ENCODE measurements at regions not wholly inside any gene's neighbourhood (a gene's known extent, or its start where the extent isn't known, plus 50 kb on each side); places are given as distances from the start of the nearest gene placed in this dataset.
"Not testable (repeated sequence)": the region's sequence is repeated elsewhere in the genome, so short reads cannot be mapped to it uniquely, and the experiment has no call there.

DNA sequence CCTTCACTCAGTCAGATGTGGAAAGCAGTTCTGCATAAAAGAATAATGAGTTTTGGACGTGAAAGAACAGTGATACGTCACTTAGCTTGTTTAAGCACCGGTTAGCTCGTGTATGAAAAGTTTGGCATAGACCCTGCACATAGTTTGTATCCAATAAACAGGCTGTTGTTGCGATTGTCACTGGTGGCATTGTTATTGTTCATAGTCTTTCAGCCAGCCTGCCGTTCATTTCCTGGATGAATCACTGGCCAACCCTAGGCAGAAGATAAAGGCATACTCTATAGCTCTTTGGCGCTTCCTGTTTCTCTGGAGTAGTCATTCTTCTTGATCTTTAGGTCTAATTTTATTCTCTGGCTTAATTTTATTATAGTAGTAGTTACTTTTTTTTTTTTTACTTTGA is 57.8 kb upstream of the ANKRD30A start:
- no peak for DNase-seq (ENCODE audit: low spot score)
- no peak overlapping the region for H3K27ac Mint-ChIP-seq (ENCODE audit: unreplicated experiment)
- no peaks in the 10 kb centered on the region for H3K36me3 Mint-ChIP-seq (ENCODE audit: low read depth, unreplicated experiment)
- TF ChIP-seq, protein P1, sequence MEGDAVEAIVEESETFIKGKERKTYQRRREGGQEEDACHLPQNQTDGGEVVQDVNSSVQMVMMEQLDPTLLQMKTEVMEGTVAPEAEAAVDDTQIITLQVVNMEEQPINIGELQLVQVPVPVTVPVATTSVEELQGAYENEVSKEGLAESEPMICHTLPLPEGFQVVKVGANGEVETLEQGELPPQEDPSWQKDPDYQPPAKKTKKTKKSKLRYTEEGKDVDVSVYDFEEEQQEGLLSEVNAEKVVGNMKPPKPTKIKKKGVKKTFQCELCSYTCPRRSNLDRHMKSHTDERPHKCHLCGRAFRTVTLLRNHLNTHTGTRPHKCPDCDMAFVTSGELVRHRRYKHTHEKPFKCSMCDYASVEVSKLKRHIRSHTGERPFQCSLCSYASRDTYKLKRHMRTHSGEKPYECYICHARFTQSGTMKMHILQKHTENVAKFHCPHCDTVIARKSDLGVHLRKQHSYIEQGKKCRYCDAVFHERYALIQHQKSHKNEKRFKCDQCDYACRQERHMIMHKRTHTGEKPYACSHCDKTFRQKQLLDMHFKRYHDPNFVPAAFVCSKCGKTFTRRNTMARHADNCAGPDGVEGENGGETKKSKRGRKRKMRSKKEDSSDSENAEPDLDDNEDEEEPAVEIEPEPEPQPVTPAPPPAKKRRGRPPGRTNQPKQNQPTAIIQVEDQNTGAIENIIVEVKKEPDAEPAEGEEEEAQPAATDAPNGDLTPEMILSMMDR (IDR thresholded peaks at IDR 0.05; ENCODE audit: unreplicated experiment), result no peak
- H3K4me3 Mint-ChIP-seq (ENCODE audit: unreplicated experiment), result no peak overlapping the region
- H3K27me3 Mint-ChIP-seq (ENCODE audit: unreplicated experiment), result peaks cover 4% of the 10 kb centered on the region
- H3K9me3 Mint-ChIP-seq (ENCODE audit: unreplicated experiment), result peaks cover 29% of the 10 kb centered on the region
- no peaks in the 10 kb centered on the region for H3K4me1 Mint-ChIP-seq (ENCODE audit: unreplicated experiment)

DNA sequence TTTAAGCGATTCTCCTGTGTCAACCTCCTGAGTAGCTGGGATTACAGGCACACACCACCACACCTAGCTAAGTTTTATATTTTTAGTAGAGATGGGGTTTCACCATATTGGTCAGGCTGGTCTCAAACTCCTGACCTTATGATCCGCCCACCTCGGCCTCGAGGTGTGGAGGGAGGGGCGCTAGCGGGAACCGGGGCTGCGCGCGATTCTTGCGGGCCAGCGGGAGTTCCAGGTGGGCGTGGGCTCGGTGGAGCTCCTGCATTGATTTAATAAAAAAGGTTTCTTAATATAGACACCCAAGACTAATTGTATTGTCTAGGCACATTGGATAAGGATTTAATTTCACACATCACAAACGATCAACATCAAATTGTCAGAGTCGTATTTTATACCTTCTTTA is 63.1 kb upstream of the ANKRD30A start:
- H3K27ac Mint-ChIP-seq (ENCODE audit: unreplicated experiment), result not testable (repeated sequence)

DNA sequence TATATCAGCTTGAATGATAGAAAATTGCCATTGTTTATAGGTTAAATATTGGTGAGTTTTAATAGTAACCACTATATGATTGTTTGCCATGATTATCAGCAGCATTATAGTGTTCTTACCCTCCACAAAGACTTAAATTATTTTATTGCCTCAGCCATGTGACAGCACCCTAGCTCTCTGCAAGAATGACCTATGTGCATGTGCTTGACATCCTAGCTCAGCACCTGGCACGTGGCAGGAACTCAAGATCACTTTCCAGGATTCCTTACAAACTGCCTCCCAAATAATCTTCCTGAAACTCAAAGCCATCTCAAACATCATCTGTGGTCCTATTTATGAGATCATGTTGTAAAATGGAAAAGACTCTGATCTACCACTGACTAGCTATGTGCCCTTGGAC is 68.1 kb upstream of the ANKRD30A start:
- no peaks in the 10 kb centered on the region for H3K27me3 Mint-ChIP-seq (ENCODE audit: unreplicated experiment)
- H3K9me3 Mint-ChIP-seq (ENCODE audit: unreplicated experiment), result peaks cover 28% of the 10 kb centered on the region
- H3K4me3 Mint-ChIP-seq (ENCODE audit: unreplicated experiment), result no peak overlapping the region
- no peaks in the 10 kb centered on the region for H3K36me3 Mint-ChIP-seq (ENCODE audit: low read depth, unreplicated experiment)
- H3K27ac Mint-ChIP-seq (ENCODE audit: unreplicated experiment), result no peak overlapping the region
- TF ChIP-seq, protein P1 (IDR thresholded peaks at IDR 0.05; ENCODE audit: unreplicated experiment), result no peak
- no peak for DNase-seq (ENCODE audit: low spot score)
- no peaks in the 10 kb centered on the region for H3K4me1 Mint-ChIP-seq (ENCODE audit: unreplicated experiment)

More for the DNA sequence above, 63.1 kb upstream of the ANKRD30A start:
- not testable (repeated sequence) for H3K4me1 Mint-ChIP-seq (ENCODE audit: unreplicated experiment); H3K27me3 Mint-ChIP-seq (ENCODE audit: unreplicated experiment); DNase-seq (ENCODE audit: low spot score); H3K36me3 Mint-ChIP-seq (ENCODE audit: low read depth, unreplicated experiment); H3K4me3 Mint-ChIP-seq (ENCODE audit: unreplicated experiment)
- H3K9me3 Mint-ChIP-seq (ENCODE audit: unreplicated experiment), result peaks cover 37% of the 10 kb centered on the region

DNA sequence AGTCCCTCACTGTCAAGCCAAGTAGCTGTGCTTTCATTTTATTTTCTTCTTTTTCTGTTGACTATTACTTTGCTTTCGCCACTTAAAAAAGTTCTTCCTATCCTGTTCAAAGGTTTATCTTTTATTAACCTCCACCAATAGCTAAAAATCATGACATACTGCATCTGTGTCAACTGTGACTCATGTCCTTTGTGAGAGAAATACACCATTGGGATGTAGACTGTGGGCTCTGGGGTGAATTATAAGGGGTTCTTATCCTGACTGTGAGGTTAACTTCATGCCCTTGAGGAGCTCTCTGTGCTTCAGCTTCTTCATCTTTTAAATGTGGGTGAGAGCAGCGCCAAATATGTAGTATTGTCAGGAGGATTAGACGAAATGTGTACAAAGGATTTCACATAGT is 71.9 kb upstream of the ANKRD30A start:
- H3K36me3 Mint-ChIP-seq (ENCODE audit: low read depth, unreplicated experiment), result no peaks in the 10 kb centered on the region
- no peak overlapping the region for H3K27ac Mint-ChIP-seq (ENCODE audit: unreplicated experiment)
- no peaks in the 10 kb centered on the region for H3K4me1 Mint-ChIP-seq (ENCODE audit: unreplicated experiment)
- H3K27me3 Mint-ChIP-seq (ENCODE audit: unreplicated experiment), result no peaks in the 10 kb centered on the region
- peaks cover 29% of the 10 kb centered on the region for H3K9me3 Mint-ChIP-seq (ENCODE audit: unreplicated experiment)
- H3K4me3 Mint-ChIP-seq (ENCODE audit: unreplicated experiment), result no peak overlapping the region
- TF ChIP-seq, protein P1 (IDR thresholded peaks at IDR 0.05; ENCODE audit: unreplicated experiment), result no peak
- DNase-seq (ENCODE audit: low spot score), result no peak

DNA sequence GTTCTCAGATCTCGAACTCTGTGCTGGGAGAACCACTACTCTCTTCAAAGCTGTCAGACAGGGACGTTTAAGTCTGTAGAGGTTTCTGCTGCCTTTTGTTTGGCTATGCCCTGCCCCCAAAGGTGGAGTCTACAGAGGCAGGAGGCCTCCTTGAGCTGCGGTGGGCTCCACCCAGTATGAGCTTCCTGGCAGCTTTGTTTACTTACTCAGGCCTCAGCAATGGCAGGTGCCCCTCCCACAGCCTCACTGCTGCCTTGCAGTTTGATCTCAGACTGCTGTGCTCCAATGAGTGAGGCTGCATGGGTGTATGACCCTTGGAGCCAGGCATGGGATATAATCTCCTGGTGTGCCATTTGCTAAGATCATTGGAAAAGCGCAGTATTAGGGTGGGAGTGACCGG is 75.4 kb upstream of the ANKRD30A start:
- H3K27ac Mint-ChIP-seq (ENCODE audit: unreplicated experiment); H3K27me3 Mint-ChIP-seq (ENCODE audit: unreplicated experiment); H3K4me3 Mint-ChIP-seq (ENCODE audit: unreplicated experiment); DNase-seq (ENCODE audit: low spot score); H3K36me3 Mint-ChIP-seq (ENCODE audit: low read depth, unreplicated experiment); H3K4me1 Mint-ChIP-seq (ENCODE audit: unreplicated experiment): not testable (repeated sequence)
- peaks cover 37% of the 10 kb centered on the region for H3K9me3 Mint-ChIP-seq (ENCODE audit: unreplicated experiment)

DNA sequence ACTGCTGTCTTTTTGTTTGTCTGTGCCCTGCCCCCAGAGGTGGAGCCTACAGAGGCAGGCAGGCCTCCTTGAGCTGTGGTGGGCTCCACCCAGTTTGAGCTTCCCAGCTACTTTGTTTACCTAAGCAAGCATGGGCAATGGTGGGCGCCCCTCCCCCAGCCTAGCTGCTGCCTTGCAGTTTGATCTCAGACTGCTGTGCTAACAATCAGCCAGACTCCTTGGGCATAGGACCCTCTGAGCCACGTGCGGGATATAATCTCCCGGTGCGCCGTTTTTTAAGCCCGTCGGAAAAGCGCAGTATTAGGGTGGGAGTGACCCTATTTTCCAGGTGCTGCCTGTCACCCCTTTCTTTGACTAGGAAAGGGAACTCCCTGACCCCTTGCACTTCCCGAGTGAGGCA is 81.1 kb upstream of the ANKRD30A start:
- not testable (repeated sequence) for H3K27ac Mint-ChIP-seq (ENCODE audit: unreplicated experiment); H3K4me3 Mint-ChIP-seq (ENCODE audit: unreplicated experiment); H3K4me1 Mint-ChIP-seq (ENCODE audit: unreplicated experiment); H3K36me3 Mint-ChIP-seq (ENCODE audit: low read depth, unreplicated experiment); DNase-seq (ENCODE audit: low spot score); H3K27me3 Mint-ChIP-seq (ENCODE audit: unreplicated experiment)
- H3K9me3 Mint-ChIP-seq (ENCODE audit: unreplicated experiment), result peaks cover 32% of the 10 kb centered on the region

DNA sequence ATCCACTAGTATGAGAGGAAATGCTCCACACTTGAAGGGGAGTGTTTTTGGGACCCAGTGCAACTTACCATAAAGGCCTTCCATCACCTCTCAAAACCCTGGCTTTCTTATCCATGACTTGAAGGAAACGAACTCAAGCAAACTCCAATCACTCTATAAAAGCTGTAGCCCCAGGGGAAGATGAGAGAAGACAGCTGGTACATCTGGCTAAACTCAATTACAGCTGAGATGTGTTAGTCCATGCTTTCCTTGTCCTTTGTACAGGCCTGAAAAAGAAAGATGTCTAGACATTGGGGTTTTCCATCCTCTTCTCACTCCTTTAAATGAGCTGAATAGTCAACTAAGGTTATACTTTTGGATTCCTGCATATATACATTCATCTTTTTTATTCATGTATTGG is 89.5 kb upstream of the ANKRD30A start:
- DNase-seq (ENCODE audit: low spot score), result no peak
- Mint-ChIP-seq H3K4me1 (ENCODE audit: unreplicated experiment) (no peaks in the 10 kb centered on the region), H3K27ac (ENCODE audit: unreplicated experiment) (no peak overlapping the region), H3K4me3 (ENCODE audit: unreplicated experiment) (no peak overlapping the region), H3K27me3 (ENCODE audit: unreplicated experiment) (no peaks in the 10 kb centered on the region), H3K9me3 (ENCODE audit: unreplicated experiment) (peaks cover 9% of the 10 kb centered on the region), H3K36me3 (ENCODE audit: low read depth, unreplicated experiment) (no peaks in the 10 kb centered on the region)
- TF ChIP-seq, protein P1 (IDR thresholded peaks at IDR 0.05; ENCODE audit: unreplicated experiment), result no peak

Data from endothelial cell (in vitro differentiated cells).